Astrocyte of the spinal cord (primary cell): ENCODE measurements at regions not wholly inside any gene's neighbourhood (a gene's known extent, or its start where the extent isn't known, plus 50 kb on each side); places are given as distances from the start of the nearest gene placed in this dataset.
"Not testable (repeated sequence)": the region's sequence is repeated elsewhere in the genome, so short reads cannot be mapped to it uniquely, and the experiment has no call there.

ENCODE experiments used
- DNase-seq: peaks from one replicate; pipeline ENCODE4 v3.0.0; 2011; ENCODE audit warnings: low read depth, low spot score
- H3K4me3 ChIP-seq: 2 replicates; pipeline ENCODE4 v1.5.1; 2011; ENCODE audit warnings: low read depth, mild to moderate bottlenecking, low read length, moderate library complexity
- CTCF ChIP-seq: IDR thresholded peaks from 2 replicates; pipeline ENCODE4 v1.5.1; 2012; ENCODE audit warnings: low read depth, mild to moderate bottlenecking, low read length, inconsistent platforms
- in situ Hi-C: cut with HindIII; loops from 2 replicates; pipeline ENCODE4 v1.10.0; 2017; ENCODE audit warnings: low sequenced_read_pairs

- no peak for DNase-seq
These were observed 154.8 kb upstream of the KCNQ5 start for GRCh38 chr6:72466971-72467566.

GRCh38 chr6:72469406-72469983, 152.4 kb upstream of the KCNQ5 start:
- H3K4me3 ChIP-seq, in situ Hi-C loops: not testable (repeated sequence)

More at GRCh38 chr6:72466971-72467566, 154.8 kb upstream of the KCNQ5 start:
- H3K4me3 ChIP-seq: no peak overlapping the region
- in situ Hi-C loops: no loop called here
- TF ChIP-seq CTCF: no peak

GRCh38 chr6:72476051-72476450, 145.8 kb upstream of the KCNQ5 start:
- in situ Hi-C loops: no loop called here
- TF ChIP-seq CTCF: no peak
- H3K4me3 ChIP-seq: no peak overlapping the region
- no peak for DNase-seq

More at GRCh38 chr6:72469406-72469983, 152.4 kb upstream of the KCNQ5 start:
- DNase-seq: not testable (repeated sequence)

- no peak for DNase-seq
- in situ Hi-C loops: no loop called here
- H3K4me3 ChIP-seq: no peak overlapping the region
- TF ChIP-seq CTCF: no peak
These were observed 145.2 kb upstream of the KCNQ5 start for GRCh38 chr6:72476646-72477045.

- no peak for TF ChIP-seq CTCF
- in situ Hi-C loops: no loop called here
- no peak for DNase-seq
- no peak overlapping the region for H3K4me3 ChIP-seq
These were observed 126.4 kb upstream of the KCNQ5 start for GRCh38 chr6:72495441-72495840.

- no peak for TF ChIP-seq CTCF
- no peak for DNase-seq
- in situ Hi-C loops: no loop called here
- H3K4me3 ChIP-seq: no peak overlapping the region
These were observed 124.7 kb upstream of the KCNQ5 start for GRCh38 chr6:72497186-72497585.

GRCh38 chr6:72500669-72501068, 121.2 kb upstream of the KCNQ5 start:
- in situ Hi-C loops: no loop called here

More at GRCh38 chr6:72500669-72501068, 121.2 kb upstream of the KCNQ5 start:
- no peak for DNase-seq
- TF ChIP-seq CTCF: no peak
- H3K4me3 ChIP-seq: no peak overlapping the region
